Calu3 (cell line): ENCODE measurements at regions not wholly inside any gene's neighbourhood (a gene's known extent, or its start where the extent isn't known, plus 50 kb on each side); places are given as distances from the start of the nearest gene placed in this dataset.

Source experiments
- BruUV-seq: library from RNA; stranded (reverse); fragments of 400-500 nt; replicated peaks from 2 replicates; lab custom pipeline; 2021; lab: Mats Ljungman, UMichigan
- CTCF ChIA-PET: fragments of 300-600 bp; sonication (Branson Sonifier 250); formaldehyde crosslinking; loops from one replicate; lab custom pipeline; 2022; ENCODE audit warnings: antibody characterized with exemption; lab: Charles Lee
- DNase-seq: peaks from one replicate; pipeline ENCODE4 v3.0.0; 2022
- H3K27ac Mint-ChIP-seq: one replicate; pipeline ENCODE4 v1.8.0; 2022; ENCODE audit warnings: mixed read lengths; ENCODE audit not compliant: unreplicated experiment
- H3K27me3 Mint-ChIP-seq: one replicate; pipeline ENCODE4 v1.8.0; 2022; ENCODE audit warnings: mixed read lengths; ENCODE audit not compliant: unreplicated experiment
- H3K36me3 Mint-ChIP-seq: one replicate; pipeline ENCODE4 v1.8.0; 2022; ENCODE audit warnings: mild to moderate bottlenecking, moderate library complexity, mixed read lengths; ENCODE audit not compliant: insufficient read depth, unreplicated experiment
- H3K4me1 Mint-ChIP-seq: one replicate; pipeline ENCODE4 v1.8.0; 2022; ENCODE audit warnings: mild to moderate bottlenecking, low read depth, mixed read lengths; ENCODE audit not compliant: unreplicated experiment
- H3K4me3 Mint-ChIP-seq: one replicate; pipeline ENCODE4 v1.8.0; 2022; ENCODE audit warnings: mild to moderate bottlenecking, low read depth, moderate library complexity, mixed read lengths; ENCODE audit not compliant: unreplicated experiment
- H3K9me3 Mint-ChIP-seq: one replicate; pipeline ENCODE4 v1.8.0; 2022; ENCODE audit warnings: low read depth, mixed read lengths; ENCODE audit not compliant: unreplicated experiment
- intact Hi-C: fragments of 100-400 bp; cut with micrococcal nuclease; formaldehyde crosslinking; loops from one replicate; pipeline ENCODE4 v1.10.0; 2022; ENCODE audit not compliant: unreplicated experiment
- TF ChIP-seq, protein P1 (sequence below): fragments of 200-600 bp; IDR thresholded peaks from one replicate; pipeline ENCODE4 v1.8.0; 2022; ENCODE audit warnings: antibody characterized with exemption; ENCODE audit not compliant: unreplicated experiment

DNA sequence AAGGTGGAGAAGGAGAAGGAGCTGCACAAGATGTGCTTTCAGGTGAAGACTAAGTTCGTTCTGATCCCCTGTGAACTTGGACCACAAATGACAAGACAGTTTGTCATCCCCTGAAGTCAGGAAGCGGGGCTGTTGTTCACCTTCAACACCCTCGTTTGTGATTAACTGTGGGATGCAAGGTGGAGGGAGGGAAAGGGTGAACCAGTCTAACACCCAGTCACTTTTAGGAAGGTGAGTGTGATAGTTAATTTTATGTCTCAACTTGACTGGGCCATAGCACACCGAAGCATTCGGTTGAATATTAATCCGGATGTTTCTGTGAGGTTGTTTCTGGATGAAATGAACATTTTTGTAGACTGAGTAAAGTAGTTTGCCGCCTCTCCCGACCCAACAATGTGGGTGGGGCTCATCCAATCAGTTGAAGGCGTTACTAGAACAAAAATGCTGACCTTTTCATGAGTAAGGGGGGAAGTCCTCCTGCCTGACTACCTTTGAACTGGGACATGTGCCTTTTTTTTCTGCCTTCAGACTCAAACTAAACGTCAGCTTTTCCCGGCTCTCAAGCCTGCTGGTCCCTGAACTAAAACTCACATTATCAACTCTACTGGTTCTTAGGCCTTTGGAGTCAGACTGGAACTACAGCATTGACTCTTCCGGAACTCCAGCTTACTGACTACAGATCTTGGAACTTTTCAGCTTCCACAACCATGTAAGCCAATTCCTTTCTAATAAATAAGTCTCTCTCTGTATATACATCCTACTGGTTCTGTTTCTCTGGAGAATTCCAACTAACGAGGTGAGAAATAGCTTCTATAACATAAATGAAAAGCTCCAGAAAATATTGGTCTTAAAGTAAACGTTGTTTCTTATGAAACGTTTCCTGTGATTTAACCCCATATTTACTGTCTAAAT lies 264.0 kb upstream of the SLITRK3 start:
- Mint-ChIP-seq H3K4me1 (peaks cover 28% of the 10 kb centered on the region), H3K27ac (peak overlapping the region; percentile 98), H3K9me3 (no peaks in the 10 kb centered on the region), H3K4me3 (peak overlapping the region; percentile 78), H3K27me3 (no peaks in the 10 kb centered on the region), H3K36me3 (peaks cover 16% of the 10 kb centered on the region)
- CTCF ChIA-PET = interaction anchor here (0.7 to 1.4 kb wide), 3 partner anchors 9 to 426 kb away, joined by 3 to 5 read pairs (median 5); no protein-coding TSS in a partner anchor
- TSS peak; percentile 67 for BruUV-seq
- DNase-seq = peak; percentile 53
- intact Hi-C loops = loop anchor here (5.0 kb wide), 1 partner anchor 182 kb away; no protein-coding TSS in a partner anchor
- TF ChIP-seq, protein P1, sequence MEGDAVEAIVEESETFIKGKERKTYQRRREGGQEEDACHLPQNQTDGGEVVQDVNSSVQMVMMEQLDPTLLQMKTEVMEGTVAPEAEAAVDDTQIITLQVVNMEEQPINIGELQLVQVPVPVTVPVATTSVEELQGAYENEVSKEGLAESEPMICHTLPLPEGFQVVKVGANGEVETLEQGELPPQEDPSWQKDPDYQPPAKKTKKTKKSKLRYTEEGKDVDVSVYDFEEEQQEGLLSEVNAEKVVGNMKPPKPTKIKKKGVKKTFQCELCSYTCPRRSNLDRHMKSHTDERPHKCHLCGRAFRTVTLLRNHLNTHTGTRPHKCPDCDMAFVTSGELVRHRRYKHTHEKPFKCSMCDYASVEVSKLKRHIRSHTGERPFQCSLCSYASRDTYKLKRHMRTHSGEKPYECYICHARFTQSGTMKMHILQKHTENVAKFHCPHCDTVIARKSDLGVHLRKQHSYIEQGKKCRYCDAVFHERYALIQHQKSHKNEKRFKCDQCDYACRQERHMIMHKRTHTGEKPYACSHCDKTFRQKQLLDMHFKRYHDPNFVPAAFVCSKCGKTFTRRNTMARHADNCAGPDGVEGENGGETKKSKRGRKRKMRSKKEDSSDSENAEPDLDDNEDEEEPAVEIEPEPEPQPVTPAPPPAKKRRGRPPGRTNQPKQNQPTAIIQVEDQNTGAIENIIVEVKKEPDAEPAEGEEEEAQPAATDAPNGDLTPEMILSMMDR = no peak

DNA sequence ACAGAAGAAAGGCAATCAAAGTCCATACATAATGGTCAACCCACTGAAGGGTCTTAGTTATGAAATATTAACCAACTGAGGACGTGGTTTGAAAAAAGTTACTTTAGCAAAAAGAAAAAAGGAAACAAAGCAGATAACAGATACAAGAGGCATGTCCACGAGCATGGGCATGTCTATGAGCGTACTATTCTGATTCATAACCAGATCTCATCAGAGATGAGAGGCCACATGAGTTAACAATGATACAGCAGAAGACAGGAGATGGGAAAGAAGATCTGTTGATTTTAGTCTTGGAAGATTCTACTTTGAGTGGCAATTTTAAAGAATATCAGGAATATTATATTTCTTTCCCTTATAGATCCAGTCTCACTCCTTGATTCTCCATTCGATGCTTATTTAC lies 262.9 kb upstream of the SLITRK3 start:
- H3K27me3 Mint-ChIP-seq = no peaks in the 10 kb centered on the region
- no peak for DNase-seq
- H3K9me3 Mint-ChIP-seq = no peaks in the 10 kb centered on the region
- intact Hi-C loops = no loop called here
- no TSS peak for BruUV-seq
- TF ChIP-seq, protein P1 = no peak
- CTCF ChIA-PET = no interaction called here
- peaks cover 28% of the 10 kb centered on the region for H3K4me1 Mint-ChIP-seq
- H3K36me3 Mint-ChIP-seq = peaks cover 16% of the 10 kb centered on the region
- H3K27ac Mint-ChIP-seq = no peak overlapping the region
- no peak overlapping the region for H3K4me3 Mint-ChIP-seq

DNA sequence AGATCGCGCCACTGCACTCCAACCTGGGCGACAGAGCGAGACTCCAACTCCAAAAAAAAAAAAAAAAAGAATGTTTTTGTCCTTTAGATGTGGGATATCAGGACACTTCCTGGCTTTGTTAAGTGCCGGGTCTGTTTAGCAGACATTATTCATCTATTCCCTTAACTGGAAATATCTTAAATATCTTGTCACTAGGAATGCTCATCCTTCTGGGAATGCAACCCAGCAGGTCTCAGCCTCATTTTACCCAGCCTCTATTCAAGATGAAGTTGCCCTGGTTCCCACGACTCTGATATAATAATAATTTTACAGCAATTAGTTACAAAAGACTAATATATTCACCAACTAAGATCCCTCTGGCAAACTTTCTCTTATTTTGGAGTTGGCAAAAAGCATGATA lies 260.9 kb upstream of the SLITRK3 start:
- DNase-seq = no peak
- BruUV-seq = no TSS peak
- TF ChIP-seq, protein P1 = no peak
- CTCF ChIA-PET = no interaction called here
- H3K36me3 Mint-ChIP-seq = peaks cover 16% of the 10 kb centered on the region
- intact Hi-C loops = no loop called here
- peaks cover 21% of the 10 kb centered on the region for H3K4me1 Mint-ChIP-seq
- no peak overlapping the region for H3K27ac Mint-ChIP-seq
- no peak overlapping the region for H3K4me3 Mint-ChIP-seq
- peaks cover 2% of the 10 kb centered on the region for H3K9me3 Mint-ChIP-seq
- no peaks in the 10 kb centered on the region for H3K27me3 Mint-ChIP-seq

DNA sequence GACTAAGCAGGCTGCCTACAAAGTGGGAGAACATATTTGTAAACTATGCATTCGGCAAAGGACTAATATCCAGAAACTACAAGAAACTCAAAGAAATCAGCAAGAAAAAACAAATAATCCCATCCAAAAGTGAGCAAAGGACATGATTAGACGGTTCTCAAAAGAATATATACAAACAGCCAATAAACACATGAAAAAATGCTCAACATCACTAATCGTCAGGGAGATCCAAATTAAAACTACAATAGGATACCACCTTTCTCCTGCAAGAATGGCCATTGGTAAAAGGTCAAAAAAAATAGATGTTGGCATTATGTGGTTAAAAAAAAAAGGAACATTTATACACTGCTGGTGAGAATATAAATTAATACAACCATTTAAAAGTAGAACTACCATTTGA lies 259.6 kb upstream of the SLITRK3 start:
- Mint-ChIP-seq H3K27me3 (no peaks in the 10 kb centered on the region), H3K36me3 (peaks cover 11% of the 10 kb centered on the region), H3K4me1 (peaks cover 21% of the 10 kb centered on the region), H3K9me3 (peaks cover 2% of the 10 kb centered on the region), H3K27ac (no peak overlapping the region), H3K4me3 (no peak overlapping the region)
- TF ChIP-seq, protein P1 = no peak
- CTCF ChIA-PET = no interaction called here
- DNase-seq = no peak
- intact Hi-C loops = no loop called here
- BruUV-seq = no TSS peak
